HUES64 (cell line): ENCODE measurements at regions not wholly inside any gene's neighbourhood (a gene's known extent, or its start where the extent isn't known, plus 50 kb on each side); places are given as distances from the start of the nearest gene placed in this dataset.

Experiments
- H3K27ac ChIP-seq: 2 replicates; pipeline ENCODE4 v1.7.0; 2013; ENCODE audit warnings: low read depth, low read length, inconsistent platforms
- H3K27me3 ChIP-seq: 2 replicates; pipeline ENCODE4 v1.6.1; 2013; ENCODE audit warnings: mild to moderate bottlenecking, low read length; ENCODE audit not compliant: insufficient read depth
- H3K36me3 ChIP-seq: 2 replicates; pipeline ENCODE4 v1.6.1; 2013; ENCODE audit warnings: mild to moderate bottlenecking, low read length; ENCODE audit not compliant: insufficient read depth
- H3K4me1 ChIP-seq: 2 replicates; pipeline ENCODE4 v1.6.1; 2013; ENCODE audit warnings: mild to moderate bottlenecking, low read length, moderate library complexity; ENCODE audit not compliant: insufficient read depth
- H3K4me3 ChIP-seq: 2 replicates; pipeline ENCODE4 v1.5.1; 2013; ENCODE audit warnings: mild to moderate bottlenecking, low read length, moderate library complexity
- H3K9ac ChIP-seq: 2 replicates; pipeline ENCODE4 v1.6.1; 2013; ENCODE audit warnings: mild to moderate bottlenecking, low read depth, low read length
- H3K9me3 ChIP-seq: 2 replicates; pipeline ENCODE4 v1.6.1; 2013; ENCODE audit warnings: low read depth, low read length; ENCODE audit not compliant: insufficient read depth
- WGBS: fragments of 150-250, 120-280 bp; methylation state at CpG from one replicate; pipeline ENCODE4 v1.1.7; 2013; ENCODE audit warnings: missing lambda C conversion rate; 5-methylcytosine and 5-hydroxymethylcytosine counted together

DNA sequence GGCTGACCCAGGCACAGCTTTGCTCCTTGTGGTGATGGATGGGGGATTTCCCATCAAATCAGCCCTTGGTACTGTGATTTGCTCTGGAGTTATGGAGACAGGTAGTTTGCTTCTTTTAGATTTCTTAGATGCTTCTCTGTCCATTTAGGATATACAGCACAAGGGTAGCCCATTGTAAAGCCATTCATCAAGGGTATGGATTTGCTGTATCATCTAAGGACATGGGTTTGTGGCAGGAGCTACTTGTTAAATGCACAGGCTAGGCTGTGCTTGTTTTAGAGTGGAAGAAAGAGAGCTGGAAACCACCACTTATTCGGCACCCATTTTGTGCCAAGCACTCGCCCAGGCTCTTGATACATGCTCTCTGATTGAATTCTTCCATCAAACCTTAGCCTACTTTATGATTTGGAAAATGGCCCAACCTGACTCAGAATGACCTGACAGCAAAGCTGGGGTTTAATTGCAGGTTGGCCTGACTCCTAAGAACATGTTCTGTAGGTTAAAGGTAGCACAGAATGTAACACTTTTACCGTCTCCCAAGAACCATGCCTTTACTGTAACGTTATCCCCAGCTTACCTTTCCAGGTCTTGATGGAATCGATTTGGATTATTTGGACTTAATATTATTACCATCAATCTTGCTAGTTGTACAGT lies 168.0 kb downstream of the SNX10 start:
- no peak overlapping the region for H3K4me3 ChIP-seq
- no peak overlapping the region for H3K9ac ChIP-seq
- H3K27ac ChIP-seq = no peak overlapping the region
- no peaks in the 10 kb centered on the region for H3K9me3 ChIP-seq
- WGBS = 95% methylated on average over 4 of the region's 5 CpGs
- H3K27me3 ChIP-seq = no peaks in the 10 kb centered on the region
- no peaks in the 10 kb centered on the region for H3K36me3 ChIP-seq
- no peaks in the 10 kb centered on the region for H3K4me1 ChIP-seq

GRCh38 chr7:26460351-26461085 lies 168.9 kb downstream of the SNX10 start:
- Histone ChIP-seq H3K4me1 (no peaks in the 10 kb centered on the region), H3K27me3 (no peaks in the 10 kb centered on the region), H3K27ac (no peak overlapping the region), H3K4me3 (no peak overlapping the region), H3K9me3 (no peaks in the 10 kb centered on the region), H3K9ac (no peak overlapping the region), H3K36me3 (no peaks in the 10 kb centered on the region)
- 87% methylated on average over 3 of the region's 4 CpGs for WGBS

DNA sequence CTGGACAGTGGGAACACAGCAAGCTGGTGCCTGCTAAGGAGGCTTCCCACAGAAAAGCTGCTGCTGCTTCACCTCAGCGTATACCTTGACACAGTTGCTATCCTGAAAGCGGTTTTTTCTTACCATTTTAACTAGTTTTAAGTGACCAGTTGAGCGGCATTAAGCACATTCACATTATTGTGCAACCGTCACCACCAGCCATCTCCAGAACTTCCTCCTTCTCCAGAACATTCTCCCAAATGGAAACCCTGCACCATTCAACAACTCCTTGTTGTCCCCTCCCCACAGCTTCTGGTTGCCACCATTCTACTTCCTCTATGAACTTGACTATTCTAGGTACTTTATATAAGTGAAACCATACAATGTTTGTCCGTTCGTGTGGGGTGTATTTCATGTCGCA lies 169.9 kb downstream of the SNX10 start:
- WGBS = 94% methylated on average over 7 of the region's 7 CpGs
- Histone ChIP-seq H3K9me3 (no peaks in the 10 kb centered on the region), H3K27ac (no peak overlapping the region), H3K27me3 (no peaks in the 10 kb centered on the region), H3K4me1 (no peaks in the 10 kb centered on the region), H3K4me3 (no peak overlapping the region), H3K9ac (no peak overlapping the region), H3K36me3 (no peaks in the 10 kb centered on the region)

GRCh38 chr7:26466007-26466406 lies 174.3 kb downstream of the SNX10 start:
- Histone ChIP-seq H3K9me3 (no peaks in the 10 kb centered on the region), H3K4me1 (no peaks in the 10 kb centered on the region), H3K9ac (no peak overlapping the region), H3K27ac (no peak overlapping the region), H3K4me3 (no peak overlapping the region), H3K36me3 (no peaks in the 10 kb centered on the region), H3K27me3 (no peaks in the 10 kb centered on the region)
- WGBS = 90% methylated on average over 6 of the region's 6 CpGs

DNA sequence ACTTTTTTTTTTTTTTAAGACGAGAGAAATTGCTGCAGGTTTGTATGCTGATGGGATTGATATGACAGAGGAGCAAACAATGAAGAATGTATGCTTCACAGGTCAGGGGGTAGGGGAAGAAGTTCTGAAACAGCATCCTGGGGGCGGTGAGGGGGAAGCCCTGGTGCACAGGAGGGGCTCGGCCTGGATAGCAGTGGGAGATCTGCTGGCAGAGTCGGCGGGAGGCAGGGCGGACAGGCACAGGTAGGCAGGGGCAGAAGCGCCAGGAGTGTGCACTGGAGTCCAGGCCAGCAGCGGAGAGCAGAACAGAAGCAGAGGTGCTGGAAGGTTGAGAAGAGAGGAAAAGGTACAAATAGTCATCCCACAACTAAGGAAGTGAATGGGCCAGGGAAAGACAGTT lies 175.4 kb downstream of the SNX10 start:
- Histone ChIP-seq H3K4me3 (no peak overlapping the region), H3K9ac (no peak overlapping the region)
- WGBS = 93% methylated on average over 8 of the region's 8 CpGs

DNA sequence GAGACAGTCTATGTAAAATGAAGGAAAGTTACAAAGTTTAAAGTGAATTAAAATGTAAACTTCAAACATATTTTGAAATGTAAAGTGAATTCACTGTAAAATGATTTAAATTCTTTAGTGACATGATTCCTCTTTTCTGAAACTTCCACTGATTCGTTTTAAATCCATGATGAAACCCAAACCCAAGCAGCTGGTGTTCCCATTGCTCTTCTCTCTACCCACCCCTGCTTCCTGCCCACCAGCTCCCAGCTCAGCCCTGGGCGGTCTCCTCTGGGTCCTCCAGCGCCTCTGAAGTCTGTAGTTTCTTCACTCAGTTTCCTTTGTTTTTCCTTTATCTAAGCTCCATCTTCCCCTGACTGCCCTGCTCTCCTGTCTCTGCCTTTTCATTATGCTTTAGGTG lies 175.9 kb downstream of the SNX10 start:
- 86% methylated on average over 3 of the region's 3 CpGs for WGBS
- Histone ChIP-seq H3K9ac (no peak overlapping the region), H3K27ac (no peak overlapping the region), H3K9me3 (no peaks in the 10 kb centered on the region), H3K36me3 (no peaks in the 10 kb centered on the region), H3K4me3 (no peak overlapping the region), H3K27me3 (no peaks in the 10 kb centered on the region), H3K4me1 (no peaks in the 10 kb centered on the region)

More for the DNA sequence above, 175.4 kb downstream of the SNX10 start:
- H3K9me3 ChIP-seq = no peaks in the 10 kb centered on the region
- no peaks in the 10 kb centered on the region for H3K27me3 ChIP-seq
- no peaks in the 10 kb centered on the region for H3K4me1 ChIP-seq
- H3K36me3 ChIP-seq = no peaks in the 10 kb centered on the region
- H3K27ac ChIP-seq = no peak overlapping the region

- Histone ChIP-seq H3K27me3 (no peaks in the 10 kb centered on the region), H3K9me3 (no peaks in the 10 kb centered on the region), H3K36me3 (no peaks in the 10 kb centered on the region), H3K27ac (no peak overlapping the region), H3K9ac (no peak overlapping the region), H3K4me3 (no peak overlapping the region), H3K4me1 (no peaks in the 10 kb centered on the region)
- WGBS = 93% methylated on average over 6 of the region's 7 CpGs
These were observed 177.0 kb downstream of the SNX10 start for GRCh38 chr7:26468625-26469024.

GRCh38 chr7:26469188-26469587 lies 177.5 kb downstream of the SNX10 start:
- 82% methylated on average over 1 of the region's 1 CpG for WGBS
- no peak overlapping the region for H3K27ac ChIP-seq
- H3K4me3 ChIP-seq = no peak overlapping the region
- H3K36me3 ChIP-seq = no peaks in the 10 kb centered on the region
- H3K9me3 ChIP-seq = no peaks in the 10 kb centered on the region
- H3K27me3 ChIP-seq = no peaks in the 10 kb centered on the region
- H3K4me1 ChIP-seq = no peaks in the 10 kb centered on the region
- no peak overlapping the region for H3K9ac ChIP-seq

- 93% methylated on average over 7 of the region's 7 CpGs for WGBS
- H3K4me1 ChIP-seq = no peaks in the 10 kb centered on the region
- no peak overlapping the region for H3K27ac ChIP-seq
- no peaks in the 10 kb centered on the region for H3K9me3 ChIP-seq
- no peak overlapping the region for H3K9ac ChIP-seq
- H3K27me3 ChIP-seq = no peaks in the 10 kb centered on the region
- no peak overlapping the region for H3K4me3 ChIP-seq
- no peaks in the 10 kb centered on the region for H3K36me3 ChIP-seq
These were observed 179.0 kb downstream of the SNX10 start for GRCh38 chr7:26470691-26471090.

DNA sequence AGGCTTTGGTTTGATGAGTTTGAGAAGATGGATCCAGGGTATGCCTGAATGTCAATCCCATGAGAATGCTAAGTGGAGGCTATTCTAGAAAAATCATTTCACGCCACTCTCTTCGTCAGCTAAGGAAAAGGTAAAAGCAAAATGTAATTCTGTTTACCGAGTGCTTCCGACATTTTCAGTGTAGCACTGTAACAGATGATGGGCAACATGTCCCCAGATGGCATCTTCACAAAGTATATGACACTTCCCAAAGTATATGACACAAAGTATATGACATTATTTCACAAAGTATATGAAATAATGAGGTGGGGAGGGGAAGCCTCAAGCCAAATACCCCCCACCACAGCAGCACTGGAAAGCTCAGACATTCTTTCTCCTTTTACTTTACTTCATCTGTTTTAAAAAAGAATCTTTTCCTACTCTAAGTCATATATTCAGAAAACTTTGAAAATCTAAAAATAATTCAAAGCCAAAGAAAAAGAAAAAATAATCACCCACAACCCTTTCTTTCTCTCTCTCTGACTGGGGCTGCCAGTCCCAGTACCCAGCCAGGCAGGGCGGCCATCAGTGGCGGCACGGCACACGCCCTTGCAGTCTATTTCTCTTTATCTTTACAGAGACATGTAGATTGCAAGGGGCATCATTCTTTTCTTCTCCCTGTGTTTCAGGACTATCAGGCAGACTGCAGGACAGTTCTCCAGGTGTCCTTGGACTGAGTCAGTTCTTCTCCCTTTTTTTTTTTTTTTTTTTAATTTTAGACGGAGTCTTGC lies 179.8 kb downstream of the SNX10 start:
- no peak overlapping the region for H3K27ac ChIP-seq
- no peaks in the 10 kb centered on the region for H3K36me3 ChIP-seq
- H3K9ac ChIP-seq = no peak overlapping the region
- WGBS = 97% methylated on average over 9 of the region's 9 CpGs
- no peaks in the 10 kb centered on the region for H3K27me3 ChIP-seq
- no peak overlapping the region for H3K4me3 ChIP-seq
- H3K9me3 ChIP-seq = no peaks in the 10 kb centered on the region
- no peaks in the 10 kb centered on the region for H3K4me1 ChIP-seq

DNA sequence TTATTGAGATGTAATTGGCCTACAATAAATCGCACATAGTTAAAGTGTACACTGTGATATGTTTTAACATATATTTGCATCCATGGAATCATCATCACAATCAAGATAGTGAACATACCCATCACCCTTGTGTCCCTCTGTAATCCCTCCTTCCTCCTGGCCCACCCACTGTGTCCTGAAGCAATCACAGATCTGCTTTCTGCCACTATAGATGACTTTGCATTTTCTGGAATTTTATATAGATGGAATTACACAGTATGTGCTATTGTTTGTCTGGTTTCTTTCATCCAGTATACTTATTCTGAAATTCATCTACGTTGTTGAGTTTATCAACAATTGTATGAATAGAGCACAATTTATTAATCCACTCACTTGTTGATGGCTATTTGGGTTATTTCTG lies 181.3 kb downstream of the SNX10 start:
- WGBS = no CpG with 5 or more reads among the region's 2 CpGs
- H3K4me1 ChIP-seq = 0 out of 2 replicates have a peak, but pooled peaks cover 3% of the 10 kb centered on the region
- no peaks in the 10 kb centered on the region for H3K36me3 ChIP-seq
- H3K27ac ChIP-seq = no peak overlapping the region
- H3K27me3 ChIP-seq = no peaks in the 10 kb centered on the region
- no peaks in the 10 kb centered on the region for H3K9me3 ChIP-seq
- H3K4me3 ChIP-seq = no peak overlapping the region
- H3K9ac ChIP-seq = no peak overlapping the region
